ENCODE measurements at regions not wholly inside any gene's neighbourhood (a gene's known extent, or its start where the extent isn't known, plus 50 kb on each side); places are given as distances from the start of the nearest gene placed in this dataset.

GRCh38 chr3:127478922-127479321 is 111.6 kb downstream of the TPRA1 start:
- Histone ChIP-seq H3K4me2 (replicated peaks; ENCODE audit: low read depth, low read length, poor library complexity, severe bottlenecking) (no peak overlapping the region), H3K4me3 (ENCODE audit: control extremely low read depth in 1 of 5, extremely low read depth in 1 of 5, insufficient read depth in 1 of 5, low read depth in 2 of 5, low read length in 4 of 5) (no peak overlapping the region), H3K36me3 (replicated peaks in 1 of 2; ENCODE audit: control extremely low read depth in 1 of 2, control insufficient read depth in 1 of 2, extremely low read depth in 1 of 2, insufficient read depth in 2 of 2, low read length in 1 of 2) (no peaks in the 10 kb centered on the region), H3K27ac (ENCODE audit: low read length in 2 of 2) (no peak overlapping the region), H3K9me3 (ENCODE audit: control extremely low read depth in 1 of 3, control insufficient read depth in 2 of 3, insufficient read depth in 1 of 3, low read length in 2 of 3) (peaks cover 0 to 3% (median 0%) of the 10 kb centered on the region in 3 donors), H3K27me3 (replicated peaks in 1 of 4; ENCODE audit: control extremely low read depth in 1 of 4, control insufficient read depth in 3 of 4, insufficient read depth in 4 of 4, low read length in 3 of 4) (peaks cover 0 to 2% (median 0%) of the 10 kb centered on the region in 4 experiments), H3K9ac (ENCODE audit: low read length) (no peak overlapping the region), H3K79me2 (ENCODE audit: control insufficient read depth, insufficient read depth, low read length) (no peaks in the 10 kb centered on the region), H4K20me1 (ENCODE audit: control insufficient read depth, insufficient read depth, low read length, poor library complexity, severe bottlenecking) (no peaks in the 10 kb centered on the region), H3K4me1 (ENCODE audit: control insufficient read depth in 2 of 2, insufficient read depth in 2 of 2, low read length in 2 of 2) (no peaks in the 10 kb centered on the region), H2AFZ (ENCODE audit: insufficient read depth, low read depth, low read length, poor library complexity, severe bottlenecking) (no peak overlapping the region)
- no peak overlapping the region for H3K4me3 Mint-ChIP-seq
- ATAC-seq (ENCODE audit: low read depth) (no peak), DNase-seq (no peak)
- WGBS (ENCODE audit: insufficient coverage): no CpG with 5 or more reads among the region's 7 CpGs
- H3K27me3 Mint-ChIP-seq: peaks cover 21% of the 10 kb centered on the region
- no peaks in the 10 kb centered on the region for H3K9me3 Mint-ChIP-seq (ENCODE audit: insufficient read depth)
- H3K27ac Mint-ChIP-seq: no peak overlapping the region
- ChIA-PET POLR2A (no interaction called here), CTCF (no interaction called here)
- intact Hi-C loops (cut with micrococcal nuclease): no loop called here
- TF ChIP-seq CTCF (IDR thresholded peaks at IDR 0.05): no peak
- no peak for TF ChIP-seq EZH2 (IDR thresholded peaks at IDR 0.05; ENCODE audit: borderline replicate concordance, insufficient read depth, low read depth, low read length, poor library complexity, severe bottlenecking)
- H3K4me1 Mint-ChIP-seq: no peaks in the 10 kb centered on the region

- Histone ChIP-seq H3K79me2 (ENCODE audit: control insufficient read depth, insufficient read depth, low read length) (no peaks in the 10 kb centered on the region), H3K27me3 (replicated peaks in 1 of 4; ENCODE audit: control extremely low read depth in 1 of 4, control insufficient read depth in 3 of 4, insufficient read depth in 4 of 4, low read length in 3 of 4) (peaks cover 0 to 2% (median 0%) of the 10 kb centered on the region in 4 experiments), H3K9me3 (ENCODE audit: control extremely low read depth in 1 of 3, control insufficient read depth in 2 of 3, insufficient read depth in 1 of 3, low read length in 2 of 3) (no peaks in the 10 kb centered on the region), H2AFZ (ENCODE audit: insufficient read depth, low read depth, low read length, poor library complexity, severe bottlenecking) (no peak overlapping the region), H3K27ac (ENCODE audit: low read length in 2 of 2) (no peak overlapping the region), H3K36me3 (replicated peaks in 1 of 2; ENCODE audit: control extremely low read depth in 1 of 2, control insufficient read depth in 1 of 2, extremely low read depth in 1 of 2, insufficient read depth in 2 of 2, low read length in 1 of 2) (no peaks in the 10 kb centered on the region), H3K4me2 (replicated peaks; ENCODE audit: low read depth, low read length, poor library complexity, severe bottlenecking) (no peak overlapping the region), H4K20me1 (ENCODE audit: control insufficient read depth, insufficient read depth, low read length, poor library complexity, severe bottlenecking) (no peaks in the 10 kb centered on the region), H3K4me3 (ENCODE audit: control extremely low read depth in 1 of 5, extremely low read depth in 1 of 5, insufficient read depth in 1 of 5, low read depth in 2 of 5, low read length in 4 of 5) (no peak overlapping the region), H3K9ac (ENCODE audit: low read length) (no peak overlapping the region), H3K4me1 (ENCODE audit: control insufficient read depth in 2 of 2, insufficient read depth in 2 of 2, low read length in 2 of 2) (no peaks in the 10 kb centered on the region)
- ChIA-PET CTCF (no interaction called here), POLR2A (no interaction called here)
- WGBS (ENCODE audit: insufficient coverage): 82% methylated on average over 7 of the region's 8 CpGs
- H3K27me3 Mint-ChIP-seq: peaks cover 13% of the 10 kb centered on the region
- H3K27ac Mint-ChIP-seq: no peak overlapping the region
- no peaks in the 10 kb centered on the region for H3K4me1 Mint-ChIP-seq
- no peak for ATAC-seq (ENCODE audit: low read depth)
- no peak overlapping the region for H3K4me3 Mint-ChIP-seq
- DNase-seq: no peak
- no peaks in the 10 kb centered on the region for H3K9me3 Mint-ChIP-seq (ENCODE audit: insufficient read depth)
- no peak for TF ChIP-seq CTCF (IDR thresholded peaks at IDR 0.05)
- no peak for TF ChIP-seq EZH2 (IDR thresholded peaks at IDR 0.05; ENCODE audit: borderline replicate concordance, insufficient read depth, low read depth, low read length, poor library complexity, severe bottlenecking)
- intact Hi-C loops (cut with micrococcal nuclease): no loop called here
Measured at GRCh38 chr3:127477396-127477795, 113.1 kb downstream of the TPRA1 start.
